NB4 (cell line): ENCODE measurements at regions not wholly inside any gene's neighbourhood (a gene's known extent, or its start where the extent isn't known, plus 50 kb on each side); places are given as distances from the start of the nearest gene placed in this dataset.

ENCODE experiments used
- MYC ChIP-seq: IDR thresholded peaks from 2 replicates; pipeline ENCODE4 v1.6.1; 2011; ENCODE audit warnings: low read depth, low read length
- TF ChIP-seq, protein P1 (sequence below): IDR thresholded peaks from one replicate; pipeline ENCODE4 v1.5.1; 2012; ENCODE audit warnings: low read depth, low read length

DNA sequence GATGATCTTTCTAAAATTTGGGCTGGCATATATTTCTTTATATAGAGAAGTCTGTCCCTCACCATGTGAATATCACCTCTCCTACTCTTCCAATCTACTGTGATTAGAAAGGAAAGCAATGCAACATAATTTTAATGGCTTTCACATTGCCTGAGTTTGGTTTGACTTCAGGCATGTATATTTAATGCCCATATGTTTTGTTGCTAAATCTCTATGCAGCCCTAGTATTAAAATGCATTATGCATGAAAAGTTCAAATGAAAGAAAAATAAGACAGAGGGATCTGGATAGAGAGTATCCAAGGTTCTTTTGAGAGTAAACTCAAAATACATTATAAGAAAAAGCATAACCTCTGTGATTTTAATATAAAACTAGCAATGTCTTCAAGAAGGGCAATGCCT, 518.3 kb downstream of the PRR16 start:
- TF ChIP-seq, protein P1, sequence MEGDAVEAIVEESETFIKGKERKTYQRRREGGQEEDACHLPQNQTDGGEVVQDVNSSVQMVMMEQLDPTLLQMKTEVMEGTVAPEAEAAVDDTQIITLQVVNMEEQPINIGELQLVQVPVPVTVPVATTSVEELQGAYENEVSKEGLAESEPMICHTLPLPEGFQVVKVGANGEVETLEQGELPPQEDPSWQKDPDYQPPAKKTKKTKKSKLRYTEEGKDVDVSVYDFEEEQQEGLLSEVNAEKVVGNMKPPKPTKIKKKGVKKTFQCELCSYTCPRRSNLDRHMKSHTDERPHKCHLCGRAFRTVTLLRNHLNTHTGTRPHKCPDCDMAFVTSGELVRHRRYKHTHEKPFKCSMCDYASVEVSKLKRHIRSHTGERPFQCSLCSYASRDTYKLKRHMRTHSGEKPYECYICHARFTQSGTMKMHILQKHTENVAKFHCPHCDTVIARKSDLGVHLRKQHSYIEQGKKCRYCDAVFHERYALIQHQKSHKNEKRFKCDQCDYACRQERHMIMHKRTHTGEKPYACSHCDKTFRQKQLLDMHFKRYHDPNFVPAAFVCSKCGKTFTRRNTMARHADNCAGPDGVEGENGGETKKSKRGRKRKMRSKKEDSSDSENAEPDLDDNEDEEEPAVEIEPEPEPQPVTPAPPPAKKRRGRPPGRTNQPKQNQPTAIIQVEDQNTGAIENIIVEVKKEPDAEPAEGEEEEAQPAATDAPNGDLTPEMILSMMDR = no peak
- no peak for TF ChIP-seq MYC
